ENCODE measurements at regions not wholly inside any gene's neighbourhood (a gene's known extent, or its start where the extent isn't known, plus 50 kb on each side); places are given as distances from the start of the nearest gene placed in this dataset.

GRCh38 chrX:42237956-42238355 lies 314.6 kb upstream of the CASK start:
- no peaks in the 10 kb centered on the region for H3K4me1 ChIP-seq
- WGBS, 2 donors (ENCODE audit: low coverage in 1 of 2), result 70 to 86% methylated on average over 2 of the region's 2 CpGs
- H3K9me3 ChIP-seq, result no peaks in the 10 kb centered on the region
- intact Hi-C loops (cut with DNase I; ENCODE audit: low total_unique reads), result no loop called here
- in situ Hi-C loops (cut with MboI; ENCODE audit: low pct_ligation_motif_present in 1 of 4, low pct_unique_long_range_greater_than_20kb in 1 of 4, low sequenced_read_pairs in 3 of 4), result no loop called here
- no peak overlapping the region for H3K4me3 ChIP-seq
- no peak for DNase-seq
- H3K27ac ChIP-seq, result no peak overlapping the region
- TF ChIP-seq POLR2AphosphoS5 (IDR thresholded peaks at IDR 0.05) (no peak), CTCF (IDR thresholded peaks at IDR 0.05) (no peak), POLR2A (IDR thresholded peaks at IDR 0.05) (no peak), EP300 (IDR thresholded peaks at IDR 0.05; ENCODE audit: low read depth) (no peak)
- no peaks in the 10 kb centered on the region for H3K27me3 ChIP-seq
- H3K36me3 ChIP-seq, result no peaks in the 10 kb centered on the region

- WGBS, 2 donors (ENCODE audit: low coverage in 1 of 2), result 64 to 86% methylated on average over 1 to 2 of the region's 2 CpGs
- Histone ChIP-seq H3K9me3 (no peaks in the 10 kb centered on the region), H3K27me3 (no peaks in the 10 kb centered on the region), H3K36me3 (no peaks in the 10 kb centered on the region), H3K4me3 (no peak overlapping the region), H3K27ac (no peak overlapping the region), H3K4me1 (no peaks in the 10 kb centered on the region)
- TF ChIP-seq POLR2A (IDR thresholded peaks at IDR 0.05) (no peak), CTCF (IDR thresholded peaks at IDR 0.05) (no peak), EP300 (IDR thresholded peaks at IDR 0.05; ENCODE audit: low read depth) (no peak), POLR2AphosphoS5 (IDR thresholded peaks at IDR 0.05) (no peak)
- no peak for DNase-seq
- in situ Hi-C loops (cut with MboI; ENCODE audit: low pct_ligation_motif_present in 1 of 4, low pct_unique_long_range_greater_than_20kb in 1 of 4, low sequenced_read_pairs in 3 of 4), result no loop called here
- intact Hi-C loops (cut with DNase I; ENCODE audit: low total_unique reads), result no loop called here
Measured at GRCh38 chrX:42229533-42229932, 306.2 kb upstream of the CASK start.

- no peak for DNase-seq
- no peak overlapping the region for H3K4me3 ChIP-seq
- H3K9me3 ChIP-seq, result no peaks in the 10 kb centered on the region
- 79 to 89% methylated on average over 2 of the region's 2 CpGs for WGBS, 2 donors (ENCODE audit: low coverage in 1 of 2)
- intact Hi-C loops (cut with DNase I; ENCODE audit: low total_unique reads) (loop anchor here (2.0 kb wide), 1 partner anchor 18 kb away; no protein-coding TSS in a partner anchor), in situ Hi-C loops (cut with MboI; ENCODE audit: low pct_ligation_motif_present in 1 of 4, low pct_unique_long_range_greater_than_20kb in 1 of 4, low sequenced_read_pairs in 3 of 4) (no loop called here)
- H3K36me3 ChIP-seq, result no peaks in the 10 kb centered on the region
- H3K27me3 ChIP-seq, result no peaks in the 10 kb centered on the region
- TF ChIP-seq CTCF (IDR thresholded peaks at IDR 0.05) (no peak), POLR2AphosphoS5 (IDR thresholded peaks at IDR 0.05) (no peak), POLR2A (IDR thresholded peaks at IDR 0.05) (no peak), EP300 (IDR thresholded peaks at IDR 0.05; ENCODE audit: low read depth) (no peak)
- H3K4me1 ChIP-seq, result no peaks in the 10 kb centered on the region
- H3K27ac ChIP-seq, result no peak overlapping the region
Measured at GRCh38 chrX:42220666-42221065, 297.3 kb upstream of the CASK start.

GRCh38 chrX:42220083-42220482 lies 296.7 kb upstream of the CASK start:
- Histone ChIP-seq H3K4me3 (no peak overlapping the region), H3K9me3 (no peaks in the 10 kb centered on the region), H3K36me3 (no peaks in the 10 kb centered on the region), H3K27ac (no peak overlapping the region), H3K27me3 (no peaks in the 10 kb centered on the region), H3K4me1 (no peaks in the 10 kb centered on the region)
- TF ChIP-seq POLR2A (IDR thresholded peaks at IDR 0.05) (no peak), CTCF (IDR thresholded peaks at IDR 0.05) (no peak), EP300 (IDR thresholded peaks at IDR 0.05; ENCODE audit: low read depth) (no peak), POLR2AphosphoS5 (IDR thresholded peaks at IDR 0.05) (no peak)
- in situ Hi-C loops (cut with MboI; ENCODE audit: low pct_ligation_motif_present in 1 of 4, low pct_unique_long_range_greater_than_20kb in 1 of 4, low sequenced_read_pairs in 3 of 4) (no loop called here), intact Hi-C loops (cut with DNase I; ENCODE audit: low total_unique reads) (loop anchor here (2.0 kb wide), 1 partner anchor 17 kb away; no protein-coding TSS in a partner anchor)
- no peak for DNase-seq
- 78% methylated on average over 6 of the region's 6 CpGs; no CpG with 5 or more reads in 1 of the 2 donors for WGBS, 2 donors (ENCODE audit: low coverage in 1 of 2)

All from transverse colon (tissue), 4 donors.